Naive thymus-derived CD4-positive, alpha-beta T cell (primary cell): ENCODE measurements at regions not wholly inside any gene's neighbourhood (a gene's known extent, or its start where the extent isn't known, plus 50 kb on each side); places are given as distances from the start of the nearest gene placed in this dataset.

Experiments
- ATAC-seq: fragments of 150-1000 bp; cut with Tn5 transposase; 2 replicates; pipeline ENCODE4 v1.10.0; 2021; ENCODE audit warnings: mild to moderate bottlenecking, moderate library complexity
- CTCF ChIA-PET: fragments of 350-600 bp; sonication (Branson Sonifier 250); formaldehyde crosslinking; loops from one replicate; lab custom pipeline; 2021; ENCODE audit warnings: antibody characterized with exemption; lab: Charles Lee
- POLR2A ChIA-PET: fragments of 350-600 bp; sonication (Branson Sonifier 250); formaldehyde crosslinking; loops from one replicate; lab custom pipeline; 2021; ENCODE audit warnings: antibody characterized with exemption, inconsistent platforms; lab: Charles Lee
- DNase-seq, 9 donors: peaks; one replicate each; pipeline versions ENCODE4 v3.0.0 to v3.0.0-alpha.2; 2020 to 2022; ENCODE audit warnings: mixed read lengths in 1 of 9
- H3K27ac ChIP-seq: one replicate; pipeline ENCODE4 v1.7.0; 2013; ENCODE audit warnings: mild to moderate bottlenecking, low read depth, low read length, moderate library complexity
- H3K27me3 ChIP-seq, 2 donors: one replicate each; pipeline ENCODE4 v1.7.0; 2013; ENCODE audit warnings: low read length in 2 of 2, mild to moderate bottlenecking in 2 of 2, moderate library complexity in 2 of 2; ENCODE audit not compliant: control insufficient read depth in 2 of 2, insufficient read depth in 2 of 2
- H3K36me3 ChIP-seq, 3 experiments: 1 replicate in 2 of 3; 2 replicates in 1 of 3; pipeline ENCODE4 v1.7.0; 2013; ENCODE audit warnings: low read length in 3 of 3, mild to moderate bottlenecking in 3 of 3, moderate library complexity in 1 of 3; ENCODE audit not compliant: insufficient read depth in 3 of 3, control insufficient read depth in 2 of 3
- H3K4me1 ChIP-seq, 2 donors: one replicate each; pipeline ENCODE4 v1.7.0; 2013; ENCODE audit warnings: low read length in 2 of 2, mild to moderate bottlenecking in 2 of 2, moderate library complexity in 1 of 2; ENCODE audit not compliant: control insufficient read depth in 2 of 2, insufficient read depth in 2 of 2
- H3K4me3 ChIP-seq: 2 replicates; pipeline ENCODE4 v1.7.0; 2013; ENCODE audit warnings: mild to moderate bottlenecking, low read length
- H3K9me3 ChIP-seq, 3 experiments: 1 replicate in 2 of 3; 2 replicates in 1 of 3; pipeline ENCODE4 v1.7.0; 2013; ENCODE audit warnings: low read length in 3 of 3; ENCODE audit not compliant: control insufficient read depth in 2 of 3
- H3K27ac Mint-ChIP-seq, 9 donors: one replicate each; pipeline ENCODE4 v1.8.0; 2020 to 2022; ENCODE audit warnings: mixed read lengths in 9 of 9, mild to moderate bottlenecking in 8 of 9, moderate library complexity in 5 of 9, inconsistent platforms in 2 of 9
- H3K27me3 Mint-ChIP-seq, 5 donors: one replicate each; pipeline ENCODE4 v1.8.0; 2021 to 2022; ENCODE audit warnings: mixed read lengths in 5 of 5, mild to moderate bottlenecking in 1 of 5
- H3K36me3 Mint-ChIP-seq, 5 donors: one replicate each; pipeline ENCODE4 v1.8.0; 2020 to 2022; ENCODE audit warnings: mixed read lengths in 5 of 5, mild to moderate bottlenecking in 3 of 5, inconsistent platforms in 1 of 5
- H3K4me1 Mint-ChIP-seq, 7 donors: one replicate each; pipeline ENCODE4 v1.8.0; 2020 to 2022; ENCODE audit warnings: mixed read lengths in 7 of 7, mild to moderate bottlenecking in 3 of 7, inconsistent platforms in 1 of 7
- H3K4me3 Mint-ChIP-seq, 10 donors: one replicate each; pipeline ENCODE4 v1.8.0; 2020 to 2022; ENCODE audit warnings: mild to moderate bottlenecking in 10 of 10, mixed read lengths in 10 of 10, moderate library complexity in 6 of 10, inconsistent platforms in 2 of 10
- H3K9me3 Mint-ChIP-seq, 11 donors: one replicate each; pipeline ENCODE4 v1.8.0; 2020 to 2022; ENCODE audit warnings: mixed read lengths in 11 of 11, mild to moderate bottlenecking in 4 of 11, inconsistent platforms in 1 of 11, moderate library complexity in 1 of 11
- intact Hi-C, 2 donors: fragments of 100-400 bp; cut with micrococcal nuclease; formaldehyde crosslinking; loops; one replicate each; pipeline ENCODE4 v1.15.1; 2023

DNA sequence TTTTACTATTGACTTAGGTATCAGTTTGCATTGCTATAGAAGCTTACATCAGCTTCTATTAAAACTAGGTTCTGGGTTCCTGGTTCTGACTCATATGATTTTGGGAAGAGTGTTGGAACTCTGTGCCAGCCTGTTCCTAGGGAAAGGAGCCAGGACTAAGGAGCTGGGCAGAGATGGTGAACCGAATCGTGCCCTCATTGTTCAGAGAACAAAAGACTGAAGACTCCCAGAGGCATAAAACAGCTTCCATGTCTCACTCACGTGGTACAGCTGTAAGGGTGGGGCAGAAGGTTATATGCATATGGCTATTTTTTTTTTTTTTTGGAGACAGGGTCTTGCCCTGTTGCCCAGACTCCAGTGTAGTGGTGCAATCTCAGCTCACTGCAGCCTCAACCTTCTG lies 89.1 kb upstream of the THBS2 start:
- H3K9me3 Mint-ChIP-seq, result peaks cover 0 to 2% (median 0%) of the 10 kb centered on the region in 11 donors
- DNase-seq, result no peak
- no peak for ATAC-seq
- Histone ChIP-seq H3K36me3 (no peaks in the 10 kb centered on the region), H3K9me3 (no peaks in the 10 kb centered on the region), H3K27me3 (no peaks in the 10 kb centered on the region), H3K4me1 (no peaks in the 10 kb centered on the region), H3K4me3 (no peak overlapping the region), H3K27ac (no peak overlapping the region)
- ChIA-PET CTCF (no interaction called here), POLR2A (no interaction called here)
- H3K4me1 Mint-ChIP-seq, result no peaks in the 10 kb centered on the region
- H3K36me3 Mint-ChIP-seq, result no peaks in the 10 kb centered on the region
- intact Hi-C loops, result no loop called here
- H3K27ac Mint-ChIP-seq, result no peak overlapping the region
- H3K27me3 Mint-ChIP-seq, result peaks cover 3 to 28% (median 20%) of the 10 kb centered on the region in 5 donors
- H3K4me3 Mint-ChIP-seq, result no peak overlapping the region

DNA sequence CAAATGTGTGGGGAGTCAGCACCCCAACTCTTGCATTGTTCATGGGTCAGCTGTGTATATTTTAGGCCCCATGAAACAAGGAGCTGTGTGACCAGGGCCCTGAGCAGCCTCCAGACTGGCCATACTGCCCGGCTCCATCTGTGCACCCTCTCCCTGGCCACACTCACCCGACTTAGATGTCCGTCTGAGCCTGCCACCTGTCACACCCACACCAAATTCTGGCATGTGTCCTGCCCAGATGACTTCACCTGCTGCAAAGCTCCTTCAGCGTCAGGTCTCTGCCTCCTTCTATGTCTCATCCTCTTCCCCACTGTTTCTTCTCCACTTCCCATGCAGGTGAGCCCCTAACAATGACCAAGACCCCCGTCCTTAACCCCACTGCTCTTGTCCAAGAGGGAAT lies 88.1 kb upstream of the THBS2 start:
- Mint-ChIP-seq H3K27me3 (peaks cover 3 to 28% (median 20%) of the 10 kb centered on the region in 5 donors), H3K4me1 (no peaks in the 10 kb centered on the region), H3K36me3 (no peaks in the 10 kb centered on the region)

DNA sequence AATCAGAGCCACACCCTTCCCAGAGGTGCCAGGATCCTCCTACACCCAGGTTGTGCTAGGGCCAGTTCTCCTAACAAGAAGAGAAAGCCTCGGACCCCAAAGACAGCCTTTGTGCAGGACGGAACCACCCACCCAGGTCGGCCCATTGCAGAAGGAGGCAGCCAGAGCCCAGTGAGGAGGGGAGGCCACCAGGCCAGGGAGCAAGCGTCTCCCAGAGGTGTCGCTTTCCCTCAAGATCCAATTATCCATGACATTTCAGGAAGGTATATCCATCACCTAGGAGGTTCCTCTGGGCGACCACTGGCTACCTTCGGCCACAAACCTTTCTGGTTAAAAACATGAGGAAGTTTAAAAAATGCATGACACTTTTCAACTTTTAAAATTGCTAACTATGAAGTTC lies 87.4 kb upstream of the THBS2 start:
- H3K27me3 Mint-ChIP-seq, result peaks cover 3 to 28% (median 20%) of the 10 kb centered on the region in 5 donors
- H3K4me1 ChIP-seq, result no peaks in the 10 kb centered on the region
- ChIA-PET CTCF (no interaction called here), POLR2A (no interaction called here)
- no peaks in the 10 kb centered on the region for H3K9me3 ChIP-seq
- no peaks in the 10 kb centered on the region for H3K27me3 ChIP-seq
- no peak for ATAC-seq
- no peak overlapping the region for H3K27ac ChIP-seq
- H3K4me3 ChIP-seq, result no peak overlapping the region
- peaks cover 0 to 1% (median 0%) of the 10 kb centered on the region in 11 donors for H3K9me3 Mint-ChIP-seq
- no peak overlapping the region for H3K27ac Mint-ChIP-seq
- no peaks in the 10 kb centered on the region for H3K36me3 ChIP-seq
- no peak overlapping the region for H3K4me3 Mint-ChIP-seq
- no peak for DNase-seq
- intact Hi-C loops, result no loop called here
- H3K4me1 Mint-ChIP-seq, result no peaks in the 10 kb centered on the region
- H3K36me3 Mint-ChIP-seq, result no peaks in the 10 kb centered on the region

More for the DNA sequence above, 88.1 kb upstream of the THBS2 start:
- Histone ChIP-seq H3K9me3 (no peaks in the 10 kb centered on the region), H3K4me1 (no peaks in the 10 kb centered on the region), H3K27me3 (no peaks in the 10 kb centered on the region), H3K27ac (no peak overlapping the region), H3K4me3 (no peak overlapping the region), H3K36me3 (no peaks in the 10 kb centered on the region)
- DNase-seq (no peak), ATAC-seq (no peak)
- CTCF ChIA-PET, result no interaction called here
- H3K27ac Mint-ChIP-seq, result no peak overlapping the region
- POLR2A ChIA-PET, result no interaction called here
- intact Hi-C loops, result no loop called here
- no peak overlapping the region for H3K4me3 Mint-ChIP-seq
- peaks cover 0 to 2% (median 0%) of the 10 kb centered on the region in 11 donors for H3K9me3 Mint-ChIP-seq

DNA sequence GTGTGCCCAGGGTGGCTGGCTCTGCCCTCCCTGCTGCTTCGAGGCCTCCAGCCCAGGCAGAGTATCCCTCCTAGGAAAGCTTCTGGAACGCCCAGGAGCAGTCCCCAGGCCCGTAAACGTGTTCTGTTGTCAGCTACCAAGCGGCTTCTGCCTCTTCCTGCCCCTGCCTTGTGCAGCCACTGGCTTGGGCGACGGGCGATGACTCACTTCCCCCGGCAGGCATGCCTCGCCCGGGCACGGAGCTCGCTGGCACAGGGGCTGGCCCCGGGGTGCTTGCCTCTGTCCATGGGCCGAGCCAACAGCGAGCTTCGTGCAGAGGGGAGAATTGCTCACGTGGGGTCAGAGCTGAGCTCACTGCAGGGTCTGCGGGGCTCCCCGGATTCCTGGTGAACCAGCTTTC lies 86.7 kb upstream of the THBS2 start:
- Histone ChIP-seq H3K36me3 (no peaks in the 10 kb centered on the region), H3K4me3 (no peak overlapping the region), H3K4me1 (no peaks in the 10 kb centered on the region), H3K9me3 (no peaks in the 10 kb centered on the region), H3K27ac (no peak overlapping the region), H3K27me3 (no peaks in the 10 kb centered on the region)
- Mint-ChIP-seq H3K27ac (no peak overlapping the region), H3K4me1 (no peaks in the 10 kb centered on the region), H3K9me3 (no peaks in the 10 kb centered on the region), H3K4me3 (no peak overlapping the region), H3K36me3 (no peaks in the 10 kb centered on the region), H3K27me3 (peaks cover 4 to 28% (median 20%) of the 10 kb centered on the region in 5 donors)
- intact Hi-C loops, result no loop called here
- ATAC-seq (no peak), DNase-seq (no peak)
- ChIA-PET POLR2A (no interaction called here), CTCF (no interaction called here)

DNA sequence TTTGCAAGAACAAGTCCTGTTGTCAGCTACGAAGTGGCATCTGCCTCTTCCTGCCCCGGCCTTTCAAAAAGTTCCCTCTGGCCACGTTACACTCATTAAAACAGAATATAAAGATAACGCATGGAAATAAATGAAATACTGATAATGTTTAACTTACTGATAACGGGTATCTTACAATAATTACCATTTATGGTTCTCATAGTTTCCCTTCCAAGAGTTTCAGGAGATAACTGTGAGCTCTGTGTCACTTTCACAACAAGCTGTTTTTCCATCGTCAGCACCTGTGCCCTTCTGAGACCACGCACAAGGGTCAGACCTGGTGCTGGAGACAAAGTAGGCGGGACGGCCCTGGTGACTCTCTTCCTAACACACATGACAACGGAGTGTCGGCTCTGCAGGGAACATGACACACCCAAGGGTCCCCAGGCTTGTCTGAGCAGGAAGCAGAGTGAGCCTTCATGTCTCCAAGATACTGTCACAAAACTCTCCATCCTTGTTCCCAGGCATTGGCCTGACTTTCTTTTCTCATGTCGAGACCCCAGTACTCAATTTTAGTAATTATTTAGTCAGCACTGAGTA lies 86.2 kb upstream of the THBS2 start:
- POLR2A ChIA-PET, result no interaction called here
- Mint-ChIP-seq H3K36me3 (no peaks in the 10 kb centered on the region), H3K4me1 (no peaks in the 10 kb centered on the region), H3K27ac (no peak overlapping the region), H3K27me3 (peaks cover 9 to 27% (median 20%) of the 10 kb centered on the region in 5 donors), H3K4me3 (no peak overlapping the region), H3K9me3 (no peaks in the 10 kb centered on the region)
- H3K9me3 ChIP-seq, result no peaks in the 10 kb centered on the region
- intact Hi-C loops, result no loop called here
- H3K4me1 ChIP-seq, result no peaks in the 10 kb centered on the region
- no peak for ATAC-seq
- H3K27me3 ChIP-seq, result no peaks in the 10 kb centered on the region
- no peak for DNase-seq
- no peak overlapping the region for H3K4me3 ChIP-seq
- H3K27ac ChIP-seq, result no peak overlapping the region
- H3K36me3 ChIP-seq, result no peaks in the 10 kb centered on the region
- CTCF ChIA-PET, result no interaction called here

DNA sequence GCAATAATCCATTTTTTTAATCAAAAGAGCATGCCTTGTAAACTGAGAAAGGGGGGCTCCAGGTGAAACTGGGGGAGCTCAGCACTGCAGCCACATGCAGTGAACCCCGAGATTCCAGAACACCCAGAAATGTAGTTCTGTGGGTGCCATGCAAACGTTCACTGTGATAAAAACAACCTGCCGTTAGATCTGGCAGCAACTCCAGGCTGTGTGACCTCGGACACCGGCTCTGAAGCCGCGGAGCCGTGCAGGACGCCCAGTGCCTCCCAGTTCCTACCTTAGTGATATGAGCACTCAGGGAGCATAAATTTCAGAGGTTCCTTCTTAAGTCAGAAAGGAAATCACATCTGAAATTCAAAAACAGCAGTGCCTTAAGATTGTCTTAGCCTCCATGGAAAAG lies 85.4 kb upstream of the THBS2 start:
- Histone ChIP-seq H3K27me3 (no peaks in the 10 kb centered on the region), H3K27ac (no peak overlapping the region), H3K4me3 (no peak overlapping the region), H3K36me3 (no peaks in the 10 kb centered on the region), H3K4me1 (no peaks in the 10 kb centered on the region), H3K9me3 (no peaks in the 10 kb centered on the region)
- ChIA-PET POLR2A (no interaction called here), CTCF (no interaction called here)
- DNase-seq, result no peak
- Mint-ChIP-seq H3K27ac (no peak overlapping the region), H3K4me1 (no peaks in the 10 kb centered on the region), H3K9me3 (no peaks in the 10 kb centered on the region), H3K27me3 (peaks cover 10 to 31% (median 19%) of the 10 kb centered on the region in 5 donors), H3K36me3 (no peaks in the 10 kb centered on the region), H3K4me3 (no peak overlapping the region)
- no peak for ATAC-seq
- intact Hi-C loops, result no loop called here

DNA sequence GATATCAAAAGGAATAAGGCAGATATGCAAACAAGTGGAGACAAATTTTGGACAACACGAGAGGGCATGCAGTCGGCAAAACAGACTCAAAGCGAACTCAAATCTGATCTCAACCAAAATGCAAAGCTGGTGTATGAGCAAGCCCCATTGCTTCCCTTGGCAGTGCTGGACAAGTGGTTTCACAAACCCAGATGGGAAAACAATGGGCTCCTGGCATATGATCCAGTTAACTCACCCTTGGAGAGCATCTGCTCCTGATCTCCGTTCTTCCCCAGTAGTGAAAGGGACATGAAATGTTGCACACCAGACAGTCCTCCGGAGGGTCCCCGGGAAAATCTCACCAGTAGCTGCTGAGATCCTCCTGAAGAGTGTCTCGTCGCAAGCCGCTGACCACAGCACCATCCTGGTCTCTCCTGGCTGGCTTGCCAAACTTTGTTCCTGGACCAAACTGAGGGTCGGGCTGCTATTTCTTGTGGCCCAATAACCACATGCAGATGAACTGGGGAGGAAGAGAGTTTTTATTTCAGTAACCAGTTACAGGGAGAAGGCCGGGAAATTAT lies 84.3 kb upstream of the THBS2 start:
- H3K9me3 ChIP-seq, result no peaks in the 10 kb centered on the region
- no peak for DNase-seq
- no peaks in the 10 kb centered on the region for H3K36me3 ChIP-seq
- CTCF ChIA-PET, result no interaction called here
- Mint-ChIP-seq H3K9me3 (no peaks in the 10 kb centered on the region), H3K4me3 (no peak overlapping the region), H3K36me3 (no peaks in the 10 kb centered on the region), H3K27me3 (peaks cover 7 to 29% (median 21%) of the 10 kb centered on the region in 5 donors), H3K4me1 (no peaks in the 10 kb centered on the region), H3K27ac (no peak overlapping the region)
- POLR2A ChIA-PET, result no interaction called here
- intact Hi-C loops, result no loop called here
- H3K4me1 ChIP-seq, result no peaks in the 10 kb centered on the region
- H3K4me3 ChIP-seq, result no peak overlapping the region
- no peaks in the 10 kb centered on the region for H3K27me3 ChIP-seq
- H3K27ac ChIP-seq, result no peak overlapping the region
- no peak for ATAC-seq
